ENCODE measurements at regions not wholly inside any gene's neighbourhood (a gene's known extent, or its start where the extent isn't known, plus 50 kb on each side); places are given as distances from the start of the nearest gene placed in this dataset.

DNA sequence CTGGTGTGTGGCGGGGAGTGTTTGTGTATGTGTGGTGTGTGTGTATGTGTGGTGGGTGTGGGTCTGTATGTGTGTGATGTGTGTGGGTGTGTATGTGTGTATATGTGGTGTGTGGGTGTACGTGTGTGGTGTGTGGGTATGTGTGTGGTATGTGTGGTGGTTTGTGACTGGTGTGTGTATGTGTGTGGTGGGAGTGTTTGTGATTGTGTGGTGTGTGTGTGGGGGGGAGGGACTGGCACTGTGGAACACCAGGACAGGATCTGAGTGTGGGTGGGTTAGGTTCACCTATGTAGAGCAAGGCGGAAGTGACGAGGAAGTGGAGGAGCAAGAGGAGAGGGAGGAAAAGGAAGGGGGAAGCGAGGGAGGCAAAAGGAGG, 510.8 kb downstream of the SHQ1 start:
- no peak overlapping the region for H3K27ac ChIP-seq (ENCODE audit: low read length)
- no peaks in the 10 kb centered on the region for H3K27me3 ChIP-seq (replicated peaks; ENCODE audit: insufficient read depth, low read length)
- no peak overlapping the region for H2AFZ ChIP-seq (ENCODE audit: low read length)
- H3K36me3 ChIP-seq (replicated peaks; ENCODE audit: insufficient read depth, low read length): no peaks in the 10 kb centered on the region
- H4K20me1 ChIP-seq (ENCODE audit: insufficient read depth, low read length): no peaks in the 10 kb centered on the region
- TF ChIP-seq EZH2 (optimal IDR thresholded peaks at IDR 0.05; ENCODE audit: low read depth, low read length) (no peak), EZH2phosphoT487 (IDR thresholded peaks at IDR 0.05; ENCODE audit: low read length) (no peak)
- TF ChIP-seq, protein P1, sequence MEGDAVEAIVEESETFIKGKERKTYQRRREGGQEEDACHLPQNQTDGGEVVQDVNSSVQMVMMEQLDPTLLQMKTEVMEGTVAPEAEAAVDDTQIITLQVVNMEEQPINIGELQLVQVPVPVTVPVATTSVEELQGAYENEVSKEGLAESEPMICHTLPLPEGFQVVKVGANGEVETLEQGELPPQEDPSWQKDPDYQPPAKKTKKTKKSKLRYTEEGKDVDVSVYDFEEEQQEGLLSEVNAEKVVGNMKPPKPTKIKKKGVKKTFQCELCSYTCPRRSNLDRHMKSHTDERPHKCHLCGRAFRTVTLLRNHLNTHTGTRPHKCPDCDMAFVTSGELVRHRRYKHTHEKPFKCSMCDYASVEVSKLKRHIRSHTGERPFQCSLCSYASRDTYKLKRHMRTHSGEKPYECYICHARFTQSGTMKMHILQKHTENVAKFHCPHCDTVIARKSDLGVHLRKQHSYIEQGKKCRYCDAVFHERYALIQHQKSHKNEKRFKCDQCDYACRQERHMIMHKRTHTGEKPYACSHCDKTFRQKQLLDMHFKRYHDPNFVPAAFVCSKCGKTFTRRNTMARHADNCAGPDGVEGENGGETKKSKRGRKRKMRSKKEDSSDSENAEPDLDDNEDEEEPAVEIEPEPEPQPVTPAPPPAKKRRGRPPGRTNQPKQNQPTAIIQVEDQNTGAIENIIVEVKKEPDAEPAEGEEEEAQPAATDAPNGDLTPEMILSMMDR (IDR thresholded peaks at IDR 0.05; ENCODE audit: low read length): no peak
- no peaks in the 10 kb centered on the region for H3F3A ChIP-seq (ENCODE audit: insufficient read depth, low read length)
- DNase-seq: no peak
- H3K9me3 ChIP-seq (replicated peaks; ENCODE audit: insufficient read depth, low read length): no peaks in the 10 kb centered on the region
- no peak overlapping the region for H3K4me2 ChIP-seq (ENCODE audit: low read depth, low read length)
- no peaks in the 10 kb centered on the region for H3K4me1 ChIP-seq (ENCODE audit: low read length)
- H3K9ac ChIP-seq (ENCODE audit: low read length): no peak overlapping the region
- no peaks in the 10 kb centered on the region for H3K9me2 ChIP-seq (replicated peaks; ENCODE audit: insufficient read depth, low read length)
- H3K4me3 ChIP-seq (ENCODE audit: low read length): no peak overlapping the region
- H3K79me2 ChIP-seq (ENCODE audit: low read length): no peaks in the 10 kb centered on the region

DNA sequence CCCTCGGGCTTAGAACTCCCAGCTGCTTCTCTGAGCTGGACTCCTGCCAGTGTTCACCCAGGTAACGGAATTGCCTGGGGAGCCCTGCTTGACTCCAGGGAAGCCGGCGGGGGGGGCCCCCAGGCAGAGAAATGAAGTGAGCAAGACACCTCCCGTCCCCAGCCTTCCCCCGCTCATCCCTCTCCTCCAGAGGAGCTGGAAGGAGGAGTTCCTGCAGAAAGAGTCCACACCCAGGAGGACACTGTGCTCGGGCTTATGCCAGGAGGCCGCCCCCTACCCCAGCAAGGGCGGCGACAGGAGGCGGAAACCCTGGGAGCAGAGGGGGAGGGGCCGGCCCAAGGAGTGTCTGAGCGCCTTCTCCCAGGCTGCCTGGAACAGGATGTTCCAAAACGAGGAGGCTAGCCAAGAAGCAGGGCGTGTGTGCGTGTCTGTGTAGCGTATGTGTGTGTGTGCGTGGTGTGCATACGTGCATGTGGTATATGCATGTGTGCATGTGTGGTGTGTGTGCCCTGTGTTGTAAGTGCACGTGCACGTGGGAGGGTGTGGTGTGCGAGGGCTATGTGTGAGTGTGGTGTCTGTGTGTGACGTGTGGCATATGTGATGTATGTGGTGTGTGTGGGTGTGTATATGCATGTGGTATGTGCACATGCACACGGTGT, 511.3 kb downstream of the SHQ1 start:
- Histone ChIP-seq H3K36me3 (replicated peaks; ENCODE audit: insufficient read depth, low read length) (no peaks in the 10 kb centered on the region), H3K27ac (ENCODE audit: low read length) (no peak overlapping the region), H3K9me3 (replicated peaks; ENCODE audit: insufficient read depth, low read length) (no peaks in the 10 kb centered on the region), H3K79me2 (ENCODE audit: low read length) (no peaks in the 10 kb centered on the region), H3K9ac (ENCODE audit: low read length) (no peak overlapping the region), H3K27me3 (replicated peaks; ENCODE audit: insufficient read depth, low read length) (no peaks in the 10 kb centered on the region), H3K4me2 (ENCODE audit: low read depth, low read length) (no peak overlapping the region), H3F3A (ENCODE audit: insufficient read depth, low read length) (no peaks in the 10 kb centered on the region), H3K4me1 (ENCODE audit: low read length) (no peaks in the 10 kb centered on the region), H3K4me3 (ENCODE audit: low read length) (no peak overlapping the region), H3K9me2 (replicated peaks; ENCODE audit: insufficient read depth, low read length) (no peaks in the 10 kb centered on the region), H2AFZ (ENCODE audit: low read length) (no peak overlapping the region), H4K20me1 (ENCODE audit: insufficient read depth, low read length) (no peaks in the 10 kb centered on the region)
- TF ChIP-seq EZH2phosphoT487 (IDR thresholded peaks at IDR 0.05; ENCODE audit: low read length) (no peak), EZH2 (optimal IDR thresholded peaks at IDR 0.05; ENCODE audit: low read depth, low read length) (no peak)
- TF ChIP-seq, protein P1 (IDR thresholded peaks at IDR 0.05; ENCODE audit: low read length): no peak
- no peak for DNase-seq

DNA sequence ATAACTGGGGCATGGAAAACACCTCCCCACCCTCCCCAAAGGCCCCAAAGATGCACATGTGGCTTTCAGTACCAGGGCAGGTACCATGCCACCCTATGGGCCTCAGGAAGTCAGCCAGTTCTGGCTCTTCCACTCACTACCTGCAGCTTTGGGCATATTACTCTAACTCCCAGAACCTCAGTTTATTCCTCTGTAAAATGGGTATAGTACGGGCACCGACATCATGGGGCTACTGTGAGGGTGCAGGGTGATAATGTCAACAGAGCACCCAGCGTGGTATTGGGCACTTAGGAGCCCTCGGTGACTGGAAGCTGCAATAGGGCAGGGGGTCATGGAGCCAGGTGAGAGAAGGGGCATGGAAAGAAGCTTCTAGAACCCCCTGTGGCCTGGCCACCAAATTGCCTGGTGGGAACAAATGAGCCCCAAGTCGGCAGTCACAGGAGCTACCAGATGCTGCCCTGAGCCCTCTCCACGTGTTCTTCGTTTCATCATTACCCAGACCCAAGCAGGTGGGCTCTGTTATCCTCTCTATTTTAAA, 512.1 kb downstream of the SHQ1 start:
- H3F3A ChIP-seq (ENCODE audit: insufficient read depth, low read length): no peaks in the 10 kb centered on the region
- no peaks in the 10 kb centered on the region for H3K79me2 ChIP-seq (ENCODE audit: low read length)
- TF ChIP-seq, protein P1 (IDR thresholded peaks at IDR 0.05; ENCODE audit: low read length): no peak
- TF ChIP-seq EZH2phosphoT487 (IDR thresholded peaks at IDR 0.05; ENCODE audit: low read length): no peak
- no peak for TF ChIP-seq EZH2 (optimal IDR thresholded peaks at IDR 0.05; ENCODE audit: low read depth, low read length)
- no peak overlapping the region for H3K27ac ChIP-seq (ENCODE audit: low read length)
- no peaks in the 10 kb centered on the region for H3K36me3 ChIP-seq (replicated peaks; ENCODE audit: insufficient read depth, low read length)
- H3K9me3 ChIP-seq (replicated peaks; ENCODE audit: insufficient read depth, low read length): no peaks in the 10 kb centered on the region
- no peak overlapping the region for H2AFZ ChIP-seq (ENCODE audit: low read length)
- H4K20me1 ChIP-seq (ENCODE audit: insufficient read depth, low read length): no peaks in the 10 kb centered on the region
- H3K9me2 ChIP-seq (replicated peaks; ENCODE audit: insufficient read depth, low read length): no peaks in the 10 kb centered on the region
- no peak overlapping the region for H3K4me3 ChIP-seq (ENCODE audit: low read length)
- H3K27me3 ChIP-seq (replicated peaks; ENCODE audit: insufficient read depth, low read length): no peaks in the 10 kb centered on the region
- no peak overlapping the region for H3K9ac ChIP-seq (ENCODE audit: low read length)
- no peak for DNase-seq
- no peak overlapping the region for H3K4me2 ChIP-seq (ENCODE audit: low read depth, low read length)
- H3K4me1 ChIP-seq (ENCODE audit: low read length): no peaks in the 10 kb centered on the region
